HG03571 (cell line): ENCODE measurements at regions not wholly inside any gene's neighbourhood (a gene's known extent, or its start where the extent isn't known, plus 50 kb on each side); places are given as distances from the start of the nearest gene placed in this dataset.
"Not testable (repeated sequence)": the region's sequence is repeated elsewhere in the genome, so short reads cannot be mapped to it uniquely, and the experiment has no call there.

ENCODE experiments used
- ATAC-seq: cut with Tn5 transposase; IDR thresholded peaks from one replicate; pipeline ENCODE4 v1.9.1; 2021; ENCODE audit not compliant: unreplicated experiment

DNA sequence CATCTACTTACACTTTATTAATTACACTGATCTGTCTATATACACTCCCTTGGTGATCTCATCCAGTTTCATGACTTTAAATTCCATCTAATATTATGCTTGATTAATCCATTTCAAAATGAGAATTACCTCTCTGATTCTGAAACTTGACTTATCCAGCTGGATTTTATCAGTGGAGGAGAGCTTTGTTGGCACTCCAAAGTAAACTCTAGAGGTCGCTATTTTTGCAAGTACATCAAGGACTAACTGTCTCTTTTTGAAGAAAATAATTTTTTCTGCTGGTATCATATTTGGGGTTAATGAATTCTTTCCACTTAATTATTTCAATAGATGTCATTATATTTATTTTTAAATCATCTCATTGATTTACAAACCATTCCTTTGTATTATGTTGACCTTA, 630.3 kb upstream of the MAN1A1 start:
- no peak for ATAC-seq

- ATAC-seq, result no peak
These were observed 628.8 kb upstream of the MAN1A1 start for GRCh38 chr6:119978274-119978889.

- ATAC-seq, result no peak
These were observed 625.0 kb upstream of the MAN1A1 start for GRCh38 chr6:119974430-119975159.

DNA sequence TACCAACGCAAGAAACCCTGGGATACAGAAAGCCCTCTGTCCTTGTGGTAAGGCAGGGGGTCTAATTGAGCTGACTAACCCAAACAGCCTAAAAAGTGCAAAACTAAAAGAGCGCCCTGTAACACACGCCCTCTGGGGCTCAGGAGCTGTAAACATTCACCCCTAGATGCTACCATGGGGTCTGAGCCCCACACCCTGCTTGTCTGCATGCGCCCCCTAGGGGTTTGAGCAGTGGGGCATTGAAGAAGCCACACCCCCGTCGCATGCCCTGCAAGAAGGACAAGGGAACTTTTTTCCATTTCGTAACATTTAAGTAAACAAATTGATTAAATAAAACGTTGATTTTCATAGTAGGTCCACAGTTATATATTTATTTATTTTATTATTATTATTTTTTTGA, 616.9 kb upstream of the MAN1A1 start:
- no peak for ATAC-seq

GRCh38 chr6:119965900-119966299, 616.3 kb upstream of the MAN1A1 start:
- no peak for ATAC-seq

DNA sequence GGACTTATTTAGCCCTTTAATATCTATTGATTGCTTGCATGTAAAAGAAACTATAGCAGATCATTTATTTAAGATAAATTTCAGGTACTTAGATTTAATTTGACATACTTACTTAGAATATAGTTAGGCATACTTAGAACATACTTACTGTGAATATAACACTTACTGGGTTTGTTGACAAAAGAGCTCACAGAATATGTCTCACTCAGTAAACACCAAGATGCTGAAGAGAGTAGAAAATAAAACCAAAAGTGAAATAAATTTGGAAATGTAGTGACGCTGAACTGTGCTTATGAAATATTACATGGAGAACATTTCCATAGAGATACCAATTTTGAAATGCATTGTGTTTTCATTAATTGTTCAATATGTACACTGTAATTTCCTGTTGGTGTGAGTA, 615.4 kb upstream of the MAN1A1 start:
- no peak for ATAC-seq

GRCh38 chr6:119962505-119962904, 612.9 kb upstream of the MAN1A1 start:
- no peak for ATAC-seq

GRCh38 chr6:119961450-119961849, 611.9 kb upstream of the MAN1A1 start:
- no peak for ATAC-seq

DNA sequence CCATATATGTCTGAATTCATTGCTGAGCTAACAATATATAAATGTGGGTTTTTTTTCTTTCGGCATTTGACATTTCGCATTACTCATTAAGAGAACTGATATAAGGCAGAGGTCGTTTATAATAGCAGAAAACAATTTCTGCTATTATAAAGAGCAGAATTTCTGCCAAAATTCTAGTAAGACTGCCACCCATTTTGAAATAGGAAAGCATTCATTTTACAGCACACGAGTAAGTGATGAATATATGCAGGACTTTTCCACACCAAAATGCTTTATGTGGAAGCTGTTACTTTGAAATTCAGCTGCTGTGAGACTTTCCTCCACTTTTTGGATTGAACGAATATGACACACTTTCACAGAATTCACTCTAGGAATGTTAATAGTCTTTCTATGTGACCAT, 610.9 kb upstream of the MAN1A1 start:
- no peak for ATAC-seq

DNA sequence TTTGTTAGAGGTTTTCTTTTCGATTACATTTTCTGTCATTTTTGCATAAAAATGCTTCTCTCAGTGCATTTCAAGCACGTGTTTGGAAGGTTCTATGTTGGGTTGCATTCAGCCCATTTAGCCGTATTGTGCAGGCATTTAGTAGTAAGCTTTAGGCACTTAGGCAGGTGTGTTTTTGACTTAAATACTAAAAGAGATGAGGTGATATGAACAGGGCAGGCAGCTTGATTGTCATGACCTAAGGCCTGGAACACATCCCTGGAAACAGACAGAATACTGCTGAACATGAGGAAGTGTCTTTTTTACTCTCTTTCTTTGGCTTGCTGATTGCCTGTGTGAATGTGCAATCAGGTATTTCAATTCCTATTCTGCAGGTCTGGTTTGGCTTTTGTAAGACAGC, 610.5 kb upstream of the MAN1A1 start:
- ATAC-seq, result no peak

- no peak for ATAC-seq
These were observed 607.6 kb upstream of the MAN1A1 start for GRCh38 chr6:119957195-119957594.

- ATAC-seq, result no peak
These were observed 603.1 kb upstream of the MAN1A1 start for GRCh38 chr6:119952696-119953095.

- ATAC-seq, result no peak
These were observed 601.1 kb upstream of the MAN1A1 start for GRCh38 chr6:119950681-119951080.

- ATAC-seq, result no peak
These were observed 592.7 kb upstream of the MAN1A1 start for GRCh38 chr6:119942078-119942752.

GRCh38 chr6:119938752-119939151, 589.2 kb upstream of the MAN1A1 start:
- ATAC-seq, result no peak

DNA sequence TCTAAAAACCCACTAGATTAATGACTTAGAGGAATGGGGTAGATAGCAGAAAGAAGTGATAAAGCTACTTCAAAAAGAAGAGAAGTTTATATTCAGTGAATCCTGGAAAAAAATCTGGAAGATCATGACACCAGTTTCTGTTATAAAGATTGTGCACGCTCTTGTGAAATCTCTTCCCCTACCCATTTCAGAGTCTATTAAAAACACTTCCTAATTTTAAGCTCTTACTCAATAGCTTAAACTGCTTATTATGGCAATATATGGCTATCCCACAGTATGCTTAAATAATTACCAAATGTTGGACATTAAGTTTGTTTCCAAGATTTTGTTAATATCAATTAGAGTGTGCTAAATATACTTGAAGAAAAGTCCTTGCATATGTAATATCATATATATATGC, 585.3 kb upstream of the MAN1A1 start:
- ATAC-seq, result no peak

DNA sequence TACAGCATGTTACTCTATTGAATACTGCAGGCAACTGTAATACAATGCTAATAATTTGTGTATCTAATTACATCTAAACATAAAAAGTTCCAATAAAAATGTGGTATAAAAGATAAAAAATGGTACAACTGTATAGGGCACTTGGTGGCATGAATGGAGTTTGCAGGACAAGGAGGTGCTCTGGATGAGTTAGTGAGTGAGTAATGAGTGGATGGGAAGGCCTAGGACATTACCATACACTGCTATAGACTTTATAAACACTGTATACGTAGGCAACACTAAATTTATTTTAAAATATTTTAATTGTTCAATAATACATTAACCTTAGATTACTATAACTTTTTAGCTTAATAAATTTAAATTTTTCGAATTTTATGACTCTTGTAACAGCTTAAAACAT, 579.6 kb upstream of the MAN1A1 start:
- no peak for ATAC-seq

DNA sequence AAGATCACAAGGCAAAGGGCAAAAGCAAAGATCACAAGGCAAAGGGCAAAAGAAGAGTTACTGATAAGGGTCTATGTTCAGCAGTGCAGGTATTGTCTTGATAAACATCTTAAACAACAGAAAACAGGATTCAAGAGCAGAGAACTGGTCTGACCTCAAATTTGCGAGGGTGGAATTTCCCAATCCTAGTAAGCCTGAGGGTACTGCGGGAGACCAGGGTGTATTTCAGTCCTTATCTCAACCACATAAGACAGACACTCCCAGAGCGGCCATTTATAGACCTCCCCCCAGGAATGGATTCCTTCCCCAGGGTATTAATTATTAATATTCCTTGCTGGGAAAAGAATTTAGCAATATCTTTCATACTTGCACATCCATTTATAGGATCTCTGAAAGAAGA, 575.3 kb upstream of the MAN1A1 start:
- ATAC-seq, result not testable (repeated sequence)

DNA sequence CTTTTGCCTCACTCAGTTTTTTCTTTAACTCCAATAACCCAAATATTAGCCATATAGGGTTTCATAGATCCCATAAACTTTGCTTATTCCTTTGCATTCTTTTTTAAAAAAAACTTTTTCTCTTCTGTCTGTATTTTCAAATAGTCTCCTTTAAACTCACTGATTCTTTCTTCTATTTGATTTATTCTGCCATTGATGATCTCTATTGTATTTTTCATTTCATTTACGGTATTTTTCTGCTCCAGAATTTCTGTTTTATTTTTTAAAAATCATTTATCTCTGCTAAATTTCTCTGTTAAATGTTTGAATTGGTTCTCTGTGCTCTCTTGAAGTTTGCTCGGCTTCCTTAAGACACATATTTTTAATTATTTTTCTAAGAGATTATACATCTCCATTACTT, 573.3 kb upstream of the MAN1A1 start:
- no peak for ATAC-seq

- no peak for ATAC-seq
These were observed 572.0 kb upstream of the MAN1A1 start for GRCh38 chr6:119921491-119922010.

- no peak for ATAC-seq
These were observed 567.6 kb upstream of the MAN1A1 start for GRCh38 chr6:119917186-119917585.

- no peak for ATAC-seq
These were observed 566.4 kb upstream of the MAN1A1 start for GRCh38 chr6:119915971-119916370.
